ENCODE measurements at regions not wholly inside any gene's neighbourhood (a gene's known extent, or its start where the extent isn't known, plus 50 kb on each side); places are given as distances from the start of the nearest gene placed in this dataset.
"Not testable (repeated sequence)": the region's sequence is repeated elsewhere in the genome, so short reads cannot be mapped to it uniquely, and the experiment has no call there.

- Histone ChIP-seq H3K27ac (ENCODE audit: low read depth, low read length) (no peak overlapping the region), H3K4me1 (ENCODE audit: insufficient read depth, low read length) (no peaks in the 10 kb centered on the region), H3K9me3 (ENCODE audit: low read depth, low read length) (no peaks in the 10 kb centered on the region), H3K36me3 (ENCODE audit: insufficient read depth, low read length) (peaks cover 5% of the 10 kb centered on the region), H4K20me1 (ENCODE audit: insufficient read depth, low read length) (peaks cover 7% of the 10 kb centered on the region), H3K79me2 (ENCODE audit: insufficient read depth, low read length) (peaks cover 45% of the 10 kb centered on the region), H3K4me3 (ENCODE audit: insufficient read depth, low read length) (no peak overlapping the region), H3K4me2 (ENCODE audit: insufficient read depth, low read length) (no peak overlapping the region), H3K27me3 (ENCODE audit: insufficient read depth, low read length) (no peaks in the 10 kb centered on the region), H2AFZ (ENCODE audit: low read length) (no peak overlapping the region)
- TF ChIP-seq CTCF (IDR thresholded peaks at IDR 0.05; ENCODE audit: extremely low read depth, low read depth, low read length): no peak
- no peak for DNase-seq (ENCODE audit: insufficient read length, low spot score, missing footprints)
Observed at GRCh38 chr3:51588724-51589123, 50.2 kb downstream of the RAD54L2 start.

- TF ChIP-seq CTCF (IDR thresholded peaks at IDR 0.05; ENCODE audit: extremely low read depth, low read depth, low read length): no peak
- Histone ChIP-seq H3K4me2 (ENCODE audit: insufficient read depth, low read length) (no peak overlapping the region), H3K36me3 (ENCODE audit: insufficient read depth, low read length) (peaks cover 5% of the 10 kb centered on the region), H3K4me1 (ENCODE audit: insufficient read depth, low read length) (no peaks in the 10 kb centered on the region), H2AFZ (ENCODE audit: low read length) (no peak overlapping the region), H3K9me3 (ENCODE audit: low read depth, low read length) (no peaks in the 10 kb centered on the region), H3K4me3 (ENCODE audit: insufficient read depth, low read length) (no peak overlapping the region), H3K27me3 (ENCODE audit: insufficient read depth, low read length) (no peaks in the 10 kb centered on the region), H4K20me1 (ENCODE audit: insufficient read depth, low read length) (peaks cover 15% of the 10 kb centered on the region), H3K27ac (ENCODE audit: low read depth, low read length) (no peak overlapping the region), H3K79me2 (ENCODE audit: insufficient read depth, low read length) (peaks cover 41% of the 10 kb centered on the region)
- DNase-seq (ENCODE audit: insufficient read length, low spot score, missing footprints): peak; percentile 36
Observed at GRCh38 chr3:51591231-51591630, 52.7 kb downstream of the RAD54L2 start.

- Histone ChIP-seq H3K27me3 (ENCODE audit: insufficient read depth, low read length) (no peaks in the 10 kb centered on the region), H3K4me1 (ENCODE audit: insufficient read depth, low read length) (no peaks in the 10 kb centered on the region), H2AFZ (ENCODE audit: low read length) (no peak overlapping the region), H3K79me2 (ENCODE audit: insufficient read depth, low read length) (peaks cover 36% of the 10 kb centered on the region), H4K20me1 (ENCODE audit: insufficient read depth, low read length) (peaks cover 15% of the 10 kb centered on the region), H3K27ac (ENCODE audit: low read depth, low read length) (no peak overlapping the region), H3K4me3 (ENCODE audit: insufficient read depth, low read length) (no peak overlapping the region), H3K36me3 (ENCODE audit: insufficient read depth, low read length) (peaks cover 5% of the 10 kb centered on the region), H3K4me2 (ENCODE audit: insufficient read depth, low read length) (no peak overlapping the region), H3K9me3 (ENCODE audit: low read depth, low read length) (no peaks in the 10 kb centered on the region)
- DNase-seq (ENCODE audit: insufficient read length, low spot score, missing footprints): no peak
- TF ChIP-seq CTCF (IDR thresholded peaks at IDR 0.05; ENCODE audit: extremely low read depth, low read depth, low read length): no peak
Observed at GRCh38 chr3:51593697-51594096, 55.2 kb downstream of the RAD54L2 start.

GRCh38 chr3:51599638-51600037 is 61.1 kb downstream of the RAD54L2 start:
- H3K79me2 ChIP-seq (ENCODE audit: insufficient read depth, low read length): peaks cover 46% of the 10 kb centered on the region

More at GRCh38 chr3:51599638-51600037, 61.1 kb downstream of the RAD54L2 start:
- H3K4me3 ChIP-seq (ENCODE audit: insufficient read depth, low read length); H3K4me1 ChIP-seq (ENCODE audit: insufficient read depth, low read length); DNase-seq (ENCODE audit: insufficient read length, low spot score, missing footprints); H3K9me3 ChIP-seq (ENCODE audit: low read depth, low read length); H3K4me2 ChIP-seq (ENCODE audit: insufficient read depth, low read length); H3K27me3 ChIP-seq (ENCODE audit: insufficient read depth, low read length); H3K27ac ChIP-seq (ENCODE audit: low read depth, low read length); H3K36me3 ChIP-seq (ENCODE audit: insufficient read depth, low read length); H2AFZ ChIP-seq (ENCODE audit: low read length): not testable (repeated sequence)
- peaks cover 24% of the 10 kb centered on the region for H4K20me1 ChIP-seq (ENCODE audit: insufficient read depth, low read length)
